OCI-LY1 (cell line): ENCODE measurements at regions not wholly inside any gene's neighbourhood (a gene's known extent, or its start where the extent isn't known, plus 50 kb on each side); places are given as distances from the start of the nearest gene placed in this dataset.
A peak's percentile ranks its signal among the peaks of the same experiment; 100 is the strongest.

Experiments
- H2AFZ ChIP-seq: fragments of 200-600 bp; sonication (generic), shearing (Covaris generic); 2 replicates; pipeline ENCODE4 v1.6.0; 2014; ENCODE audit warnings: antibody characterized with exemption, mild to moderate bottlenecking, low read length
- H3F3A ChIP-seq: fragments of 200-600 bp; sonication (generic), shearing (Covaris generic); 2 replicates; pipeline ENCODE4 v1.6.0; 2014; ENCODE audit warnings: mild to moderate bottlenecking, antibody characterized with exemption, low read length, moderate library complexity; ENCODE audit not compliant: insufficient read depth
- H3K27ac ChIP-seq: fragments of 200-600 bp; sonication (generic); 2 replicates; pipeline ENCODE4 v1.5.1; 2014; ENCODE audit warnings: low read length, mixed run types, mild to moderate bottlenecking, low read depth; ENCODE audit not compliant: poor library complexity, severe bottlenecking
- H3K27me3 ChIP-seq: fragments of 200-600 bp; sonication (generic); 2 replicates; pipeline ENCODE4 v1.6.0; 2014; ENCODE audit warnings: antibody characterized with exemption, mild to moderate bottlenecking, low read length, moderate library complexity; ENCODE audit not compliant: insufficient read depth
- H3K36me3 ChIP-seq: fragments of 200-600 bp; sonication (generic); 2 replicates; pipeline ENCODE4 v1.6.1; 2014; ENCODE audit warnings: mild to moderate bottlenecking, antibody characterized with exemption, low read length, moderate library complexity, mixed read lengths; ENCODE audit not compliant: insufficient read depth
- H3K4me1 ChIP-seq: fragments of 200-600 bp; sonication (generic); 2 replicates; pipeline ENCODE4 v1.5.1; 2014; ENCODE audit warnings: mild to moderate bottlenecking, low read length, moderate library complexity; ENCODE audit not compliant: insufficient read depth, severe bottlenecking
- H3K4me2 ChIP-seq: fragments of 200-600 bp; sonication (generic), shearing (Covaris generic); 2 replicates; pipeline ENCODE4 v1.6.1; 2014; ENCODE audit warnings: low read length
- H3K4me3 ChIP-seq: fragments of 200-600 bp; sonication (generic); 2 replicates; pipeline ENCODE4 v1.5.1; 2014; ENCODE audit warnings: low read length, low read depth, mild to moderate bottlenecking, mixed read lengths; ENCODE audit not compliant: poor library complexity, severe bottlenecking
- H3K79me2 ChIP-seq: fragments of 200-600 bp; shearing (Covaris generic); 2 replicates; pipeline ENCODE4 v1.6.1; 2016; ENCODE audit warnings: mixed run types, low read length, mixed read lengths; ENCODE audit not compliant: insufficient read depth
- H3K9ac ChIP-seq: fragments of 200-600 bp; sonication (generic), shearing (Covaris generic); 2 replicates; pipeline ENCODE4 v1.6.1; 2014; ENCODE audit warnings: mild to moderate bottlenecking, low read length, mixed read lengths
- H3K9me2 ChIP-seq: fragments of 200-600 bp; sonication (generic), shearing (Covaris generic); 2 replicates; pipeline ENCODE4 v1.6.1; 2014; ENCODE audit warnings: low read depth, mild to moderate bottlenecking, low read length, mixed read lengths
- H3K9me3 ChIP-seq: fragments of 200-600 bp; shearing (Covaris generic); 2 replicates; pipeline ENCODE4 v1.6.1; 2014; ENCODE audit warnings: low read length, mixed read lengths
- H4K20me1 ChIP-seq: fragments of 200-600 bp; sonication (generic), shearing (Covaris generic); 2 replicates; pipeline ENCODE4 v1.6.0; 2016; ENCODE audit warnings: mild to moderate bottlenecking, low read length; ENCODE audit not compliant: insufficient read depth
- EZH2 ChIP-seq: fragments of 200-600 bp; sonication (generic), shearing (Covaris generic); IDR thresholded peaks from 2 replicates; pipeline ENCODE4 v1.8.0; 2017; ENCODE audit warnings: borderline replicate concordance, mixed run types, mild to moderate bottlenecking, antibody characterized with exemption, low read length, moderate library complexity, mixed read lengths
- TF ChIP-seq, protein P1 (sequence below): fragments of 200-600 bp; sonication (generic), shearing (Covaris generic); IDR thresholded peaks from 2 replicates; pipeline ENCODE4 v1.5.1; 2017; ENCODE audit warnings: mild to moderate bottlenecking, antibody characterized with exemption, low read length, moderate library complexity, mixed read lengths

GRCh38 chr10:124286621-124287020 lies 132.1 kb downstream of the OAT start:
- Histone ChIP-seq H3K4me2 (no peak overlapping the region), H4K20me1 (no peaks in the 10 kb centered on the region), H3K36me3 (no peaks in the 10 kb centered on the region), H3K4me1 (peaks cover 17% of the 10 kb centered on the region), H2AFZ (no peak overlapping the region), H3K9me3 (no peaks in the 10 kb centered on the region), H3F3A (no peaks in the 10 kb centered on the region), H3K79me2 (no peaks in the 10 kb centered on the region), H3K27me3 (no peaks in the 10 kb centered on the region), H3K4me3 (no peak overlapping the region), H3K27ac (no peak overlapping the region), H3K9me2 (no peaks in the 10 kb centered on the region), H3K9ac (no peak overlapping the region)
- no peak for TF ChIP-seq EZH2

DNA sequence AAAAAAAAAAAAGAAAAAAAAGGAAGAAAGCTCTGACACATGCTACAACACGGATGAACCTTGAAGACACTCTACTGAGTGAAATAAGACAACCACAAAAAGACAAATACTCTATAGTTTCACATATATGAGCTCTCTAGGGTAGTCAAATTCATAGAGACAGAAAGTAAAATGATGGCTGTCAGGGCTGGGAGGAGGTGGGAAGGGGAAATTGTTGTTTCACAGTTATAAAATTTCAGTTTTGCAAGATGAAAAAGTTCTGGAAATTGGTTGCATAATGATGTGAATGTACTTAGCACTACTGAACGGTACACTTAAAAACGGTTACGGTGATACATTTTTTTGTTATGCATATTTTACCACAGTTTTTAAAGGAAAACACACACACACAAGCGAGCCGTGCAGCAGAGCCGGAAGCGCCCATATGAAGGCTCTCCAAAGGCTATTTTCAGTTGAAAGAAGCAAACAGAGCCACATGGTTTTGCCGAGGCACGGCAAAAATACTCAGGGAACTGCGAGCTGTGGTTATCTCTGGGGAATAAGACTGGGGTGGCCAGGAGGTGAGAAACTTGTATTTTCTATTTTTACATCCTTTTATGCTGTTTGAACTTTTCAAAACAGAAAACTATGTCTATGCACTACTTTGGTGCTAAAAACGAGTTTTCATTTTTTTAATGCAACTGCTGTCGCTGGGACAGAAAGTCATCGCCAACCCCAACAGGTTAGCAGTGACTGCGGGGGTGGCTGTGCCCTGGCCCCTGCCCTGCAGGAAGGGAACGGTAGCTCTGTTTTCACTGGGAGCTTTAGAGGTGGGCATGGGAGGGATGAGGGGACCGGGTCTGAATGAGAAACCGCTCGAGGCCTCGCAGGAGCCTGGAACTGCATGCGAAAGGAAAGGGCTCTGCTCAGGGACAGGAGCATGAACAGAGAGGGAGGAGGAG lies 132.9 kb downstream of the OAT start:
- H3K4me2 ChIP-seq: peak overlapping the region; percentile 46
- H3K9me3 ChIP-seq: no peaks in the 10 kb centered on the region
- H3K79me2 ChIP-seq: no peaks in the 10 kb centered on the region
- H3K4me3 ChIP-seq: peak overlapping the region; percentile 15
- no peak overlapping the region for H3K9ac ChIP-seq
- H4K20me1 ChIP-seq: no peaks in the 10 kb centered on the region
- H3K4me1 ChIP-seq: peaks cover 17% of the 10 kb centered on the region
- H3K9me2 ChIP-seq: no peaks in the 10 kb centered on the region
- no peaks in the 10 kb centered on the region for H3F3A ChIP-seq
- H3K36me3 ChIP-seq: no peaks in the 10 kb centered on the region
- peaks cover 7% of the 10 kb centered on the region; the same call in 1 of the 2 replicates for H3K27me3 ChIP-seq
- TF ChIP-seq, protein P1, sequence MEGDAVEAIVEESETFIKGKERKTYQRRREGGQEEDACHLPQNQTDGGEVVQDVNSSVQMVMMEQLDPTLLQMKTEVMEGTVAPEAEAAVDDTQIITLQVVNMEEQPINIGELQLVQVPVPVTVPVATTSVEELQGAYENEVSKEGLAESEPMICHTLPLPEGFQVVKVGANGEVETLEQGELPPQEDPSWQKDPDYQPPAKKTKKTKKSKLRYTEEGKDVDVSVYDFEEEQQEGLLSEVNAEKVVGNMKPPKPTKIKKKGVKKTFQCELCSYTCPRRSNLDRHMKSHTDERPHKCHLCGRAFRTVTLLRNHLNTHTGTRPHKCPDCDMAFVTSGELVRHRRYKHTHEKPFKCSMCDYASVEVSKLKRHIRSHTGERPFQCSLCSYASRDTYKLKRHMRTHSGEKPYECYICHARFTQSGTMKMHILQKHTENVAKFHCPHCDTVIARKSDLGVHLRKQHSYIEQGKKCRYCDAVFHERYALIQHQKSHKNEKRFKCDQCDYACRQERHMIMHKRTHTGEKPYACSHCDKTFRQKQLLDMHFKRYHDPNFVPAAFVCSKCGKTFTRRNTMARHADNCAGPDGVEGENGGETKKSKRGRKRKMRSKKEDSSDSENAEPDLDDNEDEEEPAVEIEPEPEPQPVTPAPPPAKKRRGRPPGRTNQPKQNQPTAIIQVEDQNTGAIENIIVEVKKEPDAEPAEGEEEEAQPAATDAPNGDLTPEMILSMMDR: no peak
- TF ChIP-seq EZH2: no peak
- H3K27ac ChIP-seq: no peak overlapping the region
- peak overlapping the region; percentile 31 for H2AFZ ChIP-seq

- Histone ChIP-seq H3F3A (no peaks in the 10 kb centered on the region), H3K27me3 (peaks cover 9% of the 10 kb centered on the region; the same call in 1 of the 2 replicates), H3K9ac (no peak overlapping the region), H3K4me1 (peaks cover 14% of the 10 kb centered on the region), H3K79me2 (no peaks in the 10 kb centered on the region), H3K4me3 (no peak overlapping the region), H3K27ac (no peak overlapping the region), H3K9me3 (no peaks in the 10 kb centered on the region), H3K4me2 (no peak overlapping the region), H3K36me3 (no peaks in the 10 kb centered on the region), H3K9me2 (no peaks in the 10 kb centered on the region), H2AFZ (no peak overlapping the region), H4K20me1 (no peaks in the 10 kb centered on the region)
- TF ChIP-seq, protein P1: no peak
- TF ChIP-seq EZH2: no peak
Observed at GRCh38 chr10:124283949-124284250, 134.8 kb downstream of the OAT start.
